Lower lobe of right lung (tissue), 2 donors: ENCODE measurements at regions not wholly inside any gene's neighbourhood (a gene's known extent, or its start where the extent isn't known, plus 50 kb on each side); places are given as distances from the start of the nearest gene placed in this dataset.
"Not testable (repeated sequence)": the region's sequence is repeated elsewhere in the genome, so short reads cannot be mapped to it uniquely, and the experiment has no call there.

ENCODE experiments used
- ATAC-seq, 2 donors: fragments of 200-7000 bp; cut with Tn5 transposase; one replicate each; pipeline ENCODE4 v1.9.1; 2020 to 2022; ENCODE audit warnings: mild to moderate bottlenecking in 2 of 2, moderate library complexity in 2 of 2
- DNase-seq: peaks from one replicate; pipeline ENCODE4 v3.0.0-alpha.2; 2020
- H3K27ac ChIP-seq: fragments of 200-600 bp; one replicate; pipeline ENCODE4 v1.8.0; 2022
- H3K27me3 ChIP-seq: fragments of 200-600 bp; one replicate; pipeline ENCODE4 v1.8.0; 2022; ENCODE audit warnings: low read depth
- H3K36me3 ChIP-seq: fragments of 200-600 bp; one replicate; pipeline ENCODE4 v1.8.0; 2022; ENCODE audit warnings: mild to moderate bottlenecking
- H3K4me1 ChIP-seq: fragments of 200-600 bp; one replicate; pipeline ENCODE4 v1.8.0; 2022
- H3K4me3 ChIP-seq: fragments of 200-600 bp; one replicate; pipeline ENCODE4 v1.8.0; 2022; ENCODE audit warnings: mild to moderate bottlenecking
- H3K9me3 ChIP-seq: fragments of 200-600 bp; one replicate; pipeline ENCODE4 v1.8.0; 2022
- intact Hi-C: fragments of 100-400 bp; cut with DNase I; formaldehyde crosslinking; loops from one replicate; pipeline ENCODE4 v1.11.0; 2022
- TF ChIP-seq, protein P1 (sequence below): fragments of 200-600 bp; IDR thresholded peaks from one replicate; pipeline ENCODE4 v1.8.0; 2022; ENCODE audit warnings: antibody characterized with exemption, mild to moderate bottlenecking
- donor health status: DM: no; HTN: yes; CAD: no; lungs with severe emphysema.

DNA sequence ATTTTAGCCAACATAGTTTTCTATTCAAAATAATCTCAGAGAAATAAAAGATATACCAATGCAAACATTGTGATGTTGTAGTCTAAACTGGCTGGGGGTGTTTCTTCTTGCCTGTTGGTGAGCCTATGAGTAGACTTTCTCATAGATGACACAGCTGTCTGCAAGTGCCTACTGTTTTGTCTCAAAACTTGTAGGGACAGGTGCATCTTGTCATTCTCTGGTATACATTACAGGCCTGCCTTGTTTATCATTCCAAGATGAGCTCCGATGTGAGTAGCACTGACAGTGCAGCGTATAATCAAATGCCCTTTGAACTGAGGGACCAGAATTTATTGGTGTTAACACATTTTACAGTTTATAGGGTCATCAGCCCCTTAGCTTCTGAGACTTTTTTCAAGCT is 353.8 kb downstream of the PRDM5 start:
- Histone ChIP-seq H3K36me3 (no peaks in the 10 kb centered on the region), H3K4me3 (no peak overlapping the region), H3K9me3 (no peaks in the 10 kb centered on the region), H3K27ac (no peak overlapping the region), H3K4me1 (no peaks in the 10 kb centered on the region), H3K27me3 (no peaks in the 10 kb centered on the region)
- DNase-seq (no peak), ATAC-seq (no peak)
- TF ChIP-seq, protein P1, sequence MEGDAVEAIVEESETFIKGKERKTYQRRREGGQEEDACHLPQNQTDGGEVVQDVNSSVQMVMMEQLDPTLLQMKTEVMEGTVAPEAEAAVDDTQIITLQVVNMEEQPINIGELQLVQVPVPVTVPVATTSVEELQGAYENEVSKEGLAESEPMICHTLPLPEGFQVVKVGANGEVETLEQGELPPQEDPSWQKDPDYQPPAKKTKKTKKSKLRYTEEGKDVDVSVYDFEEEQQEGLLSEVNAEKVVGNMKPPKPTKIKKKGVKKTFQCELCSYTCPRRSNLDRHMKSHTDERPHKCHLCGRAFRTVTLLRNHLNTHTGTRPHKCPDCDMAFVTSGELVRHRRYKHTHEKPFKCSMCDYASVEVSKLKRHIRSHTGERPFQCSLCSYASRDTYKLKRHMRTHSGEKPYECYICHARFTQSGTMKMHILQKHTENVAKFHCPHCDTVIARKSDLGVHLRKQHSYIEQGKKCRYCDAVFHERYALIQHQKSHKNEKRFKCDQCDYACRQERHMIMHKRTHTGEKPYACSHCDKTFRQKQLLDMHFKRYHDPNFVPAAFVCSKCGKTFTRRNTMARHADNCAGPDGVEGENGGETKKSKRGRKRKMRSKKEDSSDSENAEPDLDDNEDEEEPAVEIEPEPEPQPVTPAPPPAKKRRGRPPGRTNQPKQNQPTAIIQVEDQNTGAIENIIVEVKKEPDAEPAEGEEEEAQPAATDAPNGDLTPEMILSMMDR, result no peak
- intact Hi-C loops, result no loop called here

DNA sequence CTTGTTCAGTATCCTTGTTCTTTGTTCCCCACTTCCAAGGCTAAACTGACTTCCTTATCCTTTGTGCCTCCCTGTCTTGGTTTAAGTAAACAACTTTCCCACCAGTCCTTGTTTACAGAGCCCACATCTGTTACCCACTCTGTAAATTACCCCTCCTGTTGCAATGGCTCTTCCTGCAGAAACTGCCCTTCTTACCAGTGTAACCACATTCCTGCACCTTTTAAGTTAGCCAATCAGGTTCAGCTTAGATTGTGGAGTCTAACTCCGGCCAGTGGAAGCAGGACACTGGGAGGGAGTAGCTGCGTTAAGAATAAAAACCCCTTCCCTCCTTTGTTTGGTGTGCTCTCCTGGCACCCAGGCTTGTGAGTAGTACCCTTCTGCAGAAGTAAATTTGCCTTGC is 360.9 kb downstream of the PRDM5 start:
- H3K4me3 ChIP-seq, result no peak overlapping the region
- ATAC-seq (no peak), DNase-seq (no peak)

DNA sequence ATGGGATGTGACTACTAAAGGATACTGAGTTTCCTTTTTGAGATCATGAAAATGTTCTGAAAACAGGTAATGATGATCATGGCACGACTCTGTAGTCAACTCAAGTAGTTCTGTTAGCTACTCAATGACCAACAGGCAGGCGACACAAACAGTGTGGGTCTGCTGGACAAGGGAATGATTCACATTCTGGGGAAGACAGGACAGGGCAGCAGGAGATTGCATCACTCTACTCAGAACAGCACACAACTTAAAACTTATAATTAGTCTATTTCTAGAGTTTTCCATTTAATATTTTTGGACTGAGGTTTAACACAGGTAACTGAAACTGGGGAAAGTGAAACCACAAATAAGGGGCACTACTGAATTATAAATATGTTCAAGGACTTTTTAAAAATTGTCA is 365.2 kb downstream of the PRDM5 start:
- no peaks in the 10 kb centered on the region for H3K27me3 ChIP-seq
- ATAC-seq (no peak), DNase-seq (no peak)
- TF ChIP-seq, protein P1, result no peak
- H3K27ac ChIP-seq, result no peak overlapping the region
- peaks cover 9% of the 10 kb centered on the region for H3K9me3 ChIP-seq
- no peaks in the 10 kb centered on the region for H3K4me1 ChIP-seq
- no peaks in the 10 kb centered on the region for H3K36me3 ChIP-seq
- intact Hi-C loops, result no loop called here
- H3K4me3 ChIP-seq, result no peak overlapping the region

More for the DNA sequence above, 360.9 kb downstream of the PRDM5 start:
- intact Hi-C loops, result no loop called here
- H3K9me3 ChIP-seq, result peaks cover 12% of the 10 kb centered on the region
- no peaks in the 10 kb centered on the region for H3K36me3 ChIP-seq
- H3K4me1 ChIP-seq, result no peaks in the 10 kb centered on the region
- no peaks in the 10 kb centered on the region for H3K27me3 ChIP-seq
- H3K27ac ChIP-seq, result no peak overlapping the region
- TF ChIP-seq, protein P1, result no peak

DNA sequence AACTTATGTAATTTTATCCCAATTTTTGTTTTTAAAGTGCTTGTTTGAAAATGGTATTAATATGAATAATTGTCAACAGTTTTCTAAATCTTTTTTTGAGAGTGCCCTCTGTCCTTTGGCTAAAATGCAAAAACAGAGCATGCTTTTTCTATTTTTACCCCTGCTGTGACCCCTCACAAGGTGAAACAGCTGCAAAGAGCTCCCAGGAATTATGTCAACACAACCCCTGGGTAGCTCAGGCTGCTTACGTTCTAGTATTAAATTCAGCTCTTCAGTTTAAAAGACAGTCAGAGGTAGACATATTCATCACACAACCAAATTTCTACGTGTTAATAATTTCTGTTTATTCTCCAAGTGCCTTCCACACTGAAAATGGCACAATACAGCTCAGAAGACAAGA is 367.5 kb downstream of the PRDM5 start:
- no peak overlapping the region for H3K27ac ChIP-seq
- intact Hi-C loops, result no loop called here
- no peak for DNase-seq
- no peaks in the 10 kb centered on the region for H3K4me1 ChIP-seq
- no peaks in the 10 kb centered on the region for H3K9me3 ChIP-seq
- H3K27me3 ChIP-seq, result no peaks in the 10 kb centered on the region
- TF ChIP-seq, protein P1, result no peak
- no peaks in the 10 kb centered on the region for H3K36me3 ChIP-seq
- no peak for ATAC-seq
- H3K4me3 ChIP-seq, result no peak overlapping the region

DNA sequence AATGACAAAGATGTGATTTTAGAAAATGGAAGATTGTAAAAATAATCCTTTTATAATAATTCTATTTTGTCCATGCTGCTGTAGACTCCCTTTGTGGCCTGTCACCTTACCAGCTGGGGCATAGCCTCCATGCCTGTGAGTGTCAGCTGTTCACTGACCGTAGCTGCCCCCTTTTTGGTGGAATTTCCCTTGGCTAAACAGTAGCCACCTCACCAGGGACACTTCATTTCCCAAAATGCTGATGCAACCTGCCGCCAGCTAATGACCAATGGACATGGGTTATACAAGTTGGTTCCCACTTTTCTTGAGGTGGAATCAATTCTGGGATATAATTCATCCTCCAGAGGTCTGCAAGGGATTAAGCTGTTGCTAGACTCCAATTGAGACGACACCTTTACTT is 368.4 kb downstream of the PRDM5 start:
- H3K36me3 ChIP-seq, result no peaks in the 10 kb centered on the region
- H3K4me3 ChIP-seq, result no peak overlapping the region
- DNase-seq (no peak), ATAC-seq (no peak)
- H3K27ac ChIP-seq, result no peak overlapping the region
- TF ChIP-seq, protein P1, result no peak
- intact Hi-C loops, result no loop called here
- no peaks in the 10 kb centered on the region for H3K27me3 ChIP-seq
- no peaks in the 10 kb centered on the region for H3K4me1 ChIP-seq
- no peaks in the 10 kb centered on the region for H3K9me3 ChIP-seq

DNA sequence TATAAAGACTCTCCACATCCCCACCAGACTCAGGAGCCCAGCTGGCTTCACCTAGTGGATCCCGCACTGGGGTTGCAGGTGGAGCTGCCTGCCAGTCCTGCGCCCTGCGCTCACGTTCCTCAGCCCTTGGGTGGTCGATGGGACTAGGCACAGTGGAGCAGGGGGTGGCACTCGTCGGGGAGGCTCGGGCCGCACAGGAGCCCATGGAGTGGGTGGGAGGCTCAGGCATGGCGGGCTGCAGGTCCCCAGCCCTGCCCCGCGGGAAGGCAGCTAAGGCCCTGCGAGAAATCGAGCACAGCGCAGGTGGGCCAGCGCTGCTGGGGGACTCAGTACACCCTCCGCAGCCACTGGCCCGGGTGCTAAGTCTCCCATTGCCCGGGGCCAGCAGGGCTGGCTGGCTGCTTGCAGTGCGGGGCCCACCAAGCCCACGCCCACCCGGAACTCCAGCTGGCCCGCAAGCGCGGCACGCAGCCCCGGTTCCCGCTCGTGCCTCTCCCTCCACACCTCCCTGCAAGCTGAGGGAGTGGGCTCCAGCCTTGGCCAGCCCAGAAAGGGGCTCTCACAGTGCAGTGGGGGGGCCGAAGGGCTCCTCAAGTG is 371.8 kb downstream of the PRDM5 start:
- ATAC-seq, intact Hi-C loops, H3K27ac ChIP-seq: not testable (repeated sequence)

More for the DNA sequence above, 371.8 kb downstream of the PRDM5 start:
- DNase-seq, H3K4me1 ChIP-seq, H3K36me3 ChIP-seq, H3K9me3 ChIP-seq, H3K4me3 ChIP-seq, H3K27me3 ChIP-seq: not testable (repeated sequence)
